ENCODE measurements at regions not wholly inside any gene's neighbourhood (a gene's known extent, or its start where the extent isn't known, plus 50 kb on each side); places are given as distances from the start of the nearest gene placed in this dataset.

DNA sequence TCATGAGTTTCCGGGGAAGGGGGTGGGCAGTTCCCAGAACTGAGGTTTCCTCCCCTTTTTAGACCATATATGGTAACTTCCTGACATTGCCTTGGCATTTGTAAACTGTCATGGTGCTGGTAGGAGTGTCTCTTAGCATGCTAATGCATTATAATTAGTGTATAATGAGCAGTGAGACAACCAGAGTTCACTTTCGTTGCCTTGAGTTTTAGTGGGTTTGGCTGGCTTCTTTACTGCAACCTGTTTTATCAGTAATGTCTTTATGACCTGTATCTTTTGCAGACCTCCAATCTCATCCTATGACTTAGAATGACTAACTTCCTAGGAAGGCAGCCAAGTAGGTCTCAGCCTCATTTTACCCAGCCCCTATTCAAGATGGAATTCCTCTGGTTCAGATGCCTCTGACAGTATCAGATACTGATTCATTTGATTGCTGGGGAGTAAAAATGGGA is 447.3 kb downstream of the XIRP2 start:
- TF ChIP-seq POLR2AphosphoS5 (IDR thresholded peaks at IDR 0.05; ENCODE audit: low read depth, low read length): no peak
- peak; percentile 84 for TF ChIP-seq FOSL2 (IDR thresholded peaks at IDR 0.05; ENCODE audit: borderline replicate concordance, low read depth)
- TF ChIP-seq CHD2 (IDR thresholded peaks at IDR 0.05; ENCODE audit: low read length, partially characterized antibody): no peak
- TF ChIP-seq, protein P1, sequence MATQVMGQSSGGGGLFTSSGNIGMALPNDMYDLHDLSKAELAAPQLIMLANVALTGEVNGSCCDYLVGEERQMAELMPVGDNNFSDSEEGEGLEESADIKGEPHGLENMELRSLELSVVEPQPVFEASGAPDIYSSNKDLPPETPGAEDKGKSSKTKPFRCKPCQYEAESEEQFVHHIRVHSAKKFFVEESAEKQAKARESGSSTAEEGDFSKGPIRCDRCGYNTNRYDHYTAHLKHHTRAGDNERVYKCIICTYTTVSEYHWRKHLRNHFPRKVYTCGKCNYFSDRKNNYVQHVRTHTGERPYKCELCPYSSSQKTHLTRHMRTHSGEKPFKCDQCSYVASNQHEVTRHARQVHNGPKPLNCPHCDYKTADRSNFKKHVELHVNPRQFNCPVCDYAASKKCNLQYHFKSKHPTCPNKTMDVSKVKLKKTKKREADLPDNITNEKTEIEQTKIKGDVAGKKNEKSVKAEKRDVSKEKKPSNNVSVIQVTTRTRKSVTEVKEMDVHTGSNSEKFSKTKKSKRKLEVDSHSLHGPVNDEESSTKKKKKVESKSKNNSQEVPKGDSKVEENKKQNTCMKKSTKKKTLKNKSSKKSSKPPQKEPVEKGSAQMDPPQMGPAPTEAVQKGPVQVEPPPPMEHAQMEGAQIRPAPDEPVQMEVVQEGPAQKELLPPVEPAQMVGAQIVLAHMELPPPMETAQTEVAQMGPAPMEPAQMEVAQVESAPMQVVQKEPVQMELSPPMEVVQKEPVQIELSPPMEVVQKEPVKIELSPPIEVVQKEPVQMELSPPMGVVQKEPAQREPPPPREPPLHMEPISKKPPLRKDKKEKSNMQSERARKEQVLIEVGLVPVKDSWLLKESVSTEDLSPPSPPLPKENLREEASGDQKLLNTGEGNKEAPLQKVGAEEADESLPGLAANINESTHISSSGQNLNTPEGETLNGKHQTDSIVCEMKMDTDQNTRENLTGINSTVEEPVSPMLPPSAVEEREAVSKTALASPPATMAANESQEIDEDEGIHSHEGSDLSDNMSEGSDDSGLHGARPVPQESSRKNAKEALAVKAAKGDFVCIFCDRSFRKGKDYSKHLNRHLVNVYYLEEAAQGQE (IDR thresholded peaks at IDR 0.05; ENCODE audit: low read depth, low read length): no peak
- TF ChIP-seq RAD21 (IDR thresholded peaks at IDR 0.05; ENCODE audit: low read length): no peak
- TF ChIP-seq, protein P2, sequence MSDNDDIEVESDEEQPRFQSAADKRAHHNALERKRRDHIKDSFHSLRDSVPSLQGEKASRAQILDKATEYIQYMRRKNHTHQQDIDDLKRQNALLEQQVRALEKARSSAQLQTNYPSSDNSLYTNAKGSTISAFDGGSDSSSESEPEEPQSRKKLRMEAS (IDR thresholded peaks at IDR 0.05; ENCODE audit: low read depth): no peak
- no peak for TF ChIP-seq FOXJ3 (CRISPR knock-in tag; IDR thresholded peaks at IDR 0.05)
- no peak for TF ChIP-seq FOXM1 (IDR thresholded peaks at IDR 0.05; ENCODE audit: low read depth)
- no peak for TF ChIP-seq USF2 (IDR thresholded peaks at IDR 0.05; ENCODE audit: borderline replicate concordance, low read depth, low read length)

Data from SK-N-SH (cell line).